OCI-LY3 (cell line): ENCODE measurements at regions not wholly inside any gene's neighbourhood (a gene's known extent, or its start where the extent isn't known, plus 50 kb on each side); places are given as distances from the start of the nearest gene placed in this dataset.

Experiments used
- CTCF ChIP-seq: fragments of 200-600, 300-600 bp; sonication (generic); IDR thresholded peaks from 2 replicates; pipeline ENCODE4 v1.5.1; 2014; ENCODE audit warnings: antibody characterized with exemption, low read length, low read depth
- EZH2phosphoT487 ChIP-seq: fragments of 200-600 bp; shearing (Covaris generic); IDR thresholded peaks from 2 replicates; pipeline ENCODE4 v1.6.1; 2018; ENCODE audit warnings: antibody characterized with exemption, mixed run types, low read depth

GRCh38 chr20:55800552-55801245 lies 204.6 kb downstream of the CBLN4 start:
- TF ChIP-seq CTCF (no peak), EZH2phosphoT487 (no peak)
